HCT116 (cell line): ENCODE measurements at regions not wholly inside any gene's neighbourhood (a gene's known extent, or its start where the extent isn't known, plus 50 kb on each side); places are given as distances from the start of the nearest gene placed in this dataset.

ENCODE experiments used
- ATAC-seq: fragments of 200-7000 bp; cut with Tn5 transposase; 2 replicates; pipeline ENCODE4 v1.9.1; 2020; ENCODE audit warnings: mild to moderate bottlenecking, moderate library complexity
- BruUV-seq: library from RNA; stranded (reverse); fragments of 400-500 nt; replicated peaks from 2 replicates; lab custom pipeline; 2021; lab: Mats Ljungman, UMichigan
- CTCF ChIA-PET: fragments of 300-600 bp; sonication (Branson Sonifier 250); formaldehyde crosslinking; loops from one replicate; lab custom pipeline; 2021; ENCODE audit warnings: antibody characterized with exemption; lab: Charles Lee
- POLR2A ChIA-PET: fragments of 300-600, 350-600 bp; sonication (Branson Sonifier 250); formaldehyde crosslinking; loops from one replicate; lab custom pipeline; 2021; ENCODE audit warnings: antibody characterized with exemption; lab: Charles Lee
- RAD21 ChIA-PET, 2 experiments: fragments of 300-600 bp; sonication (Branson Sonifier 250); formaldehyde crosslinking; loops; one replicate each; lab custom pipeline; 2023; ENCODE audit warnings: low total read pairs in 2 of 2; ENCODE audit not compliant: uncharacterized antibody in 2 of 2, unreplicated experiment in 2 of 2, low non-redundant PET in 1 of 2; lab: Charles Lee
- DNase-seq: peaks from one replicate; pipeline ENCODE4 v3.0.0-alpha.2; 2010; ENCODE audit warnings: low read depth, low spot score
- H2AFZ ChIP-seq: fragments of 200-600 bp; shearing (Covaris generic), sonication (generic); 2 replicates; pipeline ENCODE4 v1.6.1; 2017; ENCODE audit warnings: low read depth, mixed run types, mixed read lengths, antibody characterized with exemption, low read length; ENCODE audit not compliant: poor library complexity, severe bottlenecking
- H3K27ac ChIP-seq: 2 replicates; pipeline ENCODE4 v1.5.1; 2012; ENCODE audit warnings: low read depth, low read length
- H3K27me3 ChIP-seq: fragments of 200-600 bp; sonication (generic); 2 replicates; pipeline ENCODE4 v1.6.1; 2016; ENCODE audit warnings: mixed run types, low read length, mixed read lengths; ENCODE audit not compliant: insufficient read depth
- H3K36me3 ChIP-seq, 2 experiments: fragments of 200-500 bp in 1 of 2; fragments of 200-600 bp in 1 of 2; sonication (Bioruptor generic) in 1 of 2; sonication (generic) in 1 of 2; 2 replicates each; pipeline versions ENCODE4 v1.5.1 to v1.6.1; 2014 to 2016; ENCODE audit warnings: low read length in 2 of 2, inconsistent platforms in 1 of 2, mixed read lengths in 1 of 2, mixed run types in 1 of 2; ENCODE audit not compliant: insufficient read depth in 2 of 2, control insufficient read depth in 1 of 2
- H3K4me1 ChIP-seq, 2 experiments: fragments of 200-600 bp in 1 of 2; sonication (generic) in 1 of 2; 2 replicates each; pipeline versions ENCODE4 v1.5.1 to v1.6.1; 2012 to 2017; ENCODE audit warnings: low read length in 2 of 2, inconsistent platforms in 1 of 2, mild to moderate bottlenecking in 1 of 2, mixed read lengths in 1 of 2, mixed run types in 1 of 2, moderate library complexity in 1 of 2; ENCODE audit not compliant: insufficient read depth in 2 of 2, control insufficient read depth in 1 of 2
- H3K4me2 ChIP-seq: fragments of 200-600 bp; sonication (generic); 2 replicates; pipeline ENCODE4 v1.6.1; 2017; ENCODE audit warnings: mixed run types, low read length, mixed read lengths
- H3K4me3 ChIP-seq, 2 experiments: fragments of 200-600 bp in 1 of 2; sonication (generic) in 1 of 2; replicated peaks in 1 of 2; 2 replicates each; pipeline ENCODE4 v1.5.1; 2011 to 2016; ENCODE audit warnings: low read length in 2 of 2, control low read depth in 1 of 2, low read depth in 1 of 2, mild to moderate bottlenecking in 1 of 2, mixed read lengths in 1 of 2, mixed run types in 1 of 2
- H3K79me2 ChIP-seq: fragments of 200-600 bp; sonication (generic); 2 replicates; pipeline ENCODE4 v1.6.1; 2017; ENCODE audit warnings: mild to moderate bottlenecking, mixed run types, low read length, moderate library complexity, mixed read lengths; ENCODE audit not compliant: insufficient read depth
- H3K9ac ChIP-seq: fragments of 200-600 bp; sonication (generic); 2 replicates; pipeline ENCODE4 v1.6.1; 2016; ENCODE audit warnings: low read length, mixed read lengths
- H3K9me2 ChIP-seq: fragments of 200-600 bp; sonication (generic), shearing (Covaris generic); 2 replicates; pipeline ENCODE4 v1.6.1; 2017; ENCODE audit warnings: mixed run types, mild to moderate bottlenecking, moderate library complexity; ENCODE audit not compliant: insufficient read depth
- H3K9me3 ChIP-seq, 2 experiments: fragments of 200-500 bp in 1 of 2; fragments of 200-600 bp in 1 of 2; sonication (Bioruptor generic) in 1 of 2; sonication (generic) in 1 of 2; 2 replicates each; pipeline ENCODE4 v1.6.1; 2014 to 2017; ENCODE audit warnings: low read length in 2 of 2, mixed read lengths in 2 of 2, inconsistent platforms in 1 of 2, low read depth in 1 of 2, mild to moderate bottlenecking in 1 of 2, mixed run types in 1 of 2, moderate library complexity in 1 of 2; ENCODE audit not compliant: control insufficient read depth in 1 of 2, insufficient read depth in 1 of 2
- H4K20me1 ChIP-seq: fragments of 200-600 bp; sonication (generic), shearing (Covaris generic); 2 replicates; pipeline ENCODE4 v1.6.1; 2017; ENCODE audit warnings: mixed run types, mild to moderate bottlenecking, moderate library complexity; ENCODE audit not compliant: insufficient read depth
- CBX3 ChIP-seq: IDR thresholded peaks from 2 replicates; pipeline ENCODE4 v1.6.1; 2012; ENCODE audit warnings: low read depth
- CEBPB ChIP-seq: IDR thresholded peaks from 2 replicates; pipeline ENCODE4 v1.6.1; 2012; ENCODE audit warnings: low read depth
- EGR1 ChIP-seq: IDR thresholded peaks from 2 replicates; pipeline ENCODE4 v1.6.1; 2012; ENCODE audit warnings: low read depth
- EZH2 ChIP-seq: fragments of 200-600 bp; sonication (generic); IDR thresholded peaks from 2 replicates; pipeline ENCODE4 v1.6.1; 2017; ENCODE audit warnings: antibody characterized with exemption, mixed run types
- FOSL1 ChIP-seq: IDR thresholded peaks from 2 replicates; pipeline ENCODE4 v1.6.1; 2012; ENCODE audit warnings: low read depth
- JUND ChIP-seq: IDR thresholded peaks from 2 replicates; pipeline ENCODE4 v1.6.1; 2012
- POLR2AphosphoS5 ChIP-seq: IDR thresholded peaks from 2 replicates; pipeline ENCODE4 v1.6.1; 2011; ENCODE audit warnings: mild to moderate bottlenecking, low read depth, low read length, moderate library complexity
- RAD21 ChIP-seq: IDR thresholded peaks from 2 replicates; pipeline ENCODE4 v1.6.1; 2012; ENCODE audit warnings: low read depth, mild to moderate bottlenecking
- SIN3A ChIP-seq: IDR thresholded peaks from 2 replicates; pipeline ENCODE4 v1.6.1; 2012; ENCODE audit warnings: low read depth
- SP1 ChIP-seq: IDR thresholded peaks from 2 replicates; pipeline ENCODE4 v1.6.1; 2012; ENCODE audit warnings: low read depth
- TCF7L2 ChIP-seq: IDR thresholded peaks from 2 replicates; pipeline ENCODE4 v1.7.0; 2011; ENCODE audit warnings: borderline replicate concordance, inconsistent platforms; ENCODE audit not compliant: insufficient read depth, insufficient read length; ENCODE audit errors: extremely low read depth
- YY1 ChIP-seq: IDR thresholded peaks from 2 replicates; pipeline ENCODE4 v1.6.1; 2011; ENCODE audit warnings: low read length, low read depth, moderate library complexity, mild to moderate bottlenecking; ENCODE audit not compliant: insufficient replicate concordance; ENCODE audit errors: extremely low read depth
- ZFX ChIP-seq: fragments of 450-650 bp; IDR thresholded peaks from 2 replicates; pipeline ENCODE4 v1.6.1; 2017
- ZNF274 ChIP-seq: fragments of 200-500 bp; sonication (Bioruptor generic); IDR thresholded peaks from 2 replicates; pipeline ENCODE4 v1.6.1; 2014; ENCODE audit warnings: mild to moderate bottlenecking, low read depth, low read length, inconsistent platforms
- intact Hi-C: fragments of 100-400 bp; cut with micrococcal nuclease; formaldehyde crosslinking; loops from 2 replicates; pipeline ENCODE4 v1.10.0; 2022
- TF ChIP-seq, protein P1 (sequence below): IDR thresholded peaks from 2 replicates; pipeline ENCODE4 v1.6.1; 2012
- TF ChIP-seq, protein P2 (sequence below): IDR thresholded peaks from 2 replicates; pipeline ENCODE4 v1.6.1; 2012
- TF ChIP-seq, protein P3 (sequence below): IDR thresholded peaks from 2 replicates; pipeline ENCODE4 v1.6.1; 2012; ENCODE audit warnings: low read depth
- TF ChIP-seq, protein P4 (sequence below), 3 experiments: fragments of 200-600 bp in 1 of 3; sonication (generic) in 1 of 3; IDR thresholded peaks in 2 of 3; conservative IDR thresholded peaks in 1 of 3; 2 replicates each; pipeline ENCODE4 v1.5.1; 2012 to 2017; ENCODE audit warnings: low read depth in 2 of 3, low read length in 2 of 3, antibody characterized with exemption in 1 of 3, borderline replicate concordance in 1 of 3, control low read depth in 1 of 3, mild to moderate bottlenecking in 1 of 3, mixed read lengths in 1 of 3, mixed run types in 1 of 3, moderate library complexity in 1 of 3; ENCODE audit not compliant: insufficient read depth in 1 of 3

DNA sequence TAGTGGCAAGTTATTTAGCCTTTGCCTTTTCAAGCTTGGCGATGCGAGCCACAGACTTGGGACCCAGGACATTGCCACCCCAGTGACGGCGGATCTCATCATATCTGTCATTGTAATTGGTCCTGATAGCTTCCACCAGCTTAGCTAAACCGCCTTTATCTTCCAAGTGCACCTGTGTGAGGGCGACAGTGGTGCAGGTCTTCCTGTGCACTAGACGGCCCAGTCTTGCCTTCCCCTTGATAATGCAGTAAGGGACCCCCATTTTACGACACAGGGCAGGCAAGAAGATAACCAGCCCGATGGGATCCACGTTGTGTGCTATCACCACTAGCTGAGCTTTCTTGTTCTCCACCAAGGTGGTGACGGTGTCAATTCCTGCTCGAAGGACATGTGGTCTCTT, 99.6 kb upstream of the ITGB1 start (continued):
- TF ChIP-seq FOSL1 (no peak), SIN3A (no peak), CEBPB (no peak)

DNA sequence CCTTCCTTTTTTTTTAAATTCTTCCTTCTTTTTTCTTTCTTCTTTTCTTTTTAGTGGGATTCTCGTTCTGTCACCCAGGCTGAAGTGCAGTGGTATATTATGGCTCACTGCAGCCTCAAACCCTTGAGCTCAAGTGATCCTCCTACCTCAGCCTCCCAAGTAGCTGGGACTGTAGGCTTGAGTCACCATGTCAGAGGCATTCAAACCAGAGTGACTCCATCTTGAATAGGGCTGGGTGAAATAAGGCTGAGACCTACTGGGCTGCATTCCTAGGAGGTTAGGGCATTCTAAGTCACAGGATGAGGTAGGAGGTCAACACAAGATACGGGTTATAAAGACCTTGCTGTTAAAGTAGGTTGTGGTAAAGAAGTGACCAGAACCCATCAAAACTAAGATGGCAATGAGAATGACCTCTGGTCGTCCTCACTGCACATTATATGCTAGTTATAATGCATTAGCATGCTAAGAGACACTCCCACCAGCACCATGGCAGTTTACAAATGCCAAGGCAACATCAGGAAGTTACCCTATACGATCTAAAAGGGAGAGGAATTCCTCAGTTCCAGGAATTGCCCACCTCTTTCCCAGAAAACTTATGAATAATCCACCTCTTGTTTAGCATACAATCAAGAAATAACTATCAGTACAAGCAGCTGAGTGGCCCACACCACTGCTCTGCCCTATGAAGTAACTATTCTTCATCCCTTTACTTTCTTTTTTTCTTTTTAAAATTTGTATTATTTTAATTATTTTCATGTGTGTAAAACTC, 99.0 kb upstream of the ITGB1 start:
- CTCF ChIA-PET = no interaction called here
- Histone ChIP-seq H3K9me2 (no peaks in the 10 kb centered on the region), H3K36me3 (no peaks in the 10 kb centered on the region), H3K4me2 (no peak overlapping the region), H3K27ac (no peak overlapping the region), H2AFZ (no peak overlapping the region), H4K20me1 (no peaks in the 10 kb centered on the region), H3K79me2 (no peaks in the 10 kb centered on the region), H3K9ac (no peak overlapping the region), H3K4me3 (no peak overlapping the region), H3K27me3 (no peaks in the 10 kb centered on the region), H3K9me3 (no peaks in the 10 kb centered on the region), H3K4me1 (no peaks in the 10 kb centered on the region)
- intact Hi-C loops = no loop called here
- POLR2A ChIA-PET = no interaction called here
- RAD21 ChIA-PET = no interaction called here
- BruUV-seq = no TSS peak
- DNase-seq (no peak), ATAC-seq (no peak)
- TF ChIP-seq ZFX (no peak), JUND (no peak), TCF7L2 (no peak), ZNF274 (no peak), EZH2 (no peak), EGR1 (no peak), CBX3 (no peak), FOSL1 (no peak), CEBPB (no peak), RAD21 (no peak), YY1 (no peak), SP1 (no peak), SIN3A (no peak), POLR2AphosphoS5 (no peak)
- TF ChIP-seq, protein P1, sequence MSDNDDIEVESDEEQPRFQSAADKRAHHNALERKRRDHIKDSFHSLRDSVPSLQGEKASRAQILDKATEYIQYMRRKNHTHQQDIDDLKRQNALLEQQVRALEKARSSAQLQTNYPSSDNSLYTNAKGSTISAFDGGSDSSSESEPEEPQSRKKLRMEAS = no peak
- TF ChIP-seq, protein P2, sequence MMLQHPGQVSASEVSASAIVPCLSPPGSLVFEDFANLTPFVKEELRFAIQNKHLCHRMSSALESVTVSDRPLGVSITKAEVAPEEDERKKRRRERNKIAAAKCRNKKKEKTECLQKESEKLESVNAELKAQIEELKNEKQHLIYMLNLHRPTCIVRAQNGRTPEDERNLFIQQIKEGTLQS = no peak
- TF ChIP-seq, protein P3, sequence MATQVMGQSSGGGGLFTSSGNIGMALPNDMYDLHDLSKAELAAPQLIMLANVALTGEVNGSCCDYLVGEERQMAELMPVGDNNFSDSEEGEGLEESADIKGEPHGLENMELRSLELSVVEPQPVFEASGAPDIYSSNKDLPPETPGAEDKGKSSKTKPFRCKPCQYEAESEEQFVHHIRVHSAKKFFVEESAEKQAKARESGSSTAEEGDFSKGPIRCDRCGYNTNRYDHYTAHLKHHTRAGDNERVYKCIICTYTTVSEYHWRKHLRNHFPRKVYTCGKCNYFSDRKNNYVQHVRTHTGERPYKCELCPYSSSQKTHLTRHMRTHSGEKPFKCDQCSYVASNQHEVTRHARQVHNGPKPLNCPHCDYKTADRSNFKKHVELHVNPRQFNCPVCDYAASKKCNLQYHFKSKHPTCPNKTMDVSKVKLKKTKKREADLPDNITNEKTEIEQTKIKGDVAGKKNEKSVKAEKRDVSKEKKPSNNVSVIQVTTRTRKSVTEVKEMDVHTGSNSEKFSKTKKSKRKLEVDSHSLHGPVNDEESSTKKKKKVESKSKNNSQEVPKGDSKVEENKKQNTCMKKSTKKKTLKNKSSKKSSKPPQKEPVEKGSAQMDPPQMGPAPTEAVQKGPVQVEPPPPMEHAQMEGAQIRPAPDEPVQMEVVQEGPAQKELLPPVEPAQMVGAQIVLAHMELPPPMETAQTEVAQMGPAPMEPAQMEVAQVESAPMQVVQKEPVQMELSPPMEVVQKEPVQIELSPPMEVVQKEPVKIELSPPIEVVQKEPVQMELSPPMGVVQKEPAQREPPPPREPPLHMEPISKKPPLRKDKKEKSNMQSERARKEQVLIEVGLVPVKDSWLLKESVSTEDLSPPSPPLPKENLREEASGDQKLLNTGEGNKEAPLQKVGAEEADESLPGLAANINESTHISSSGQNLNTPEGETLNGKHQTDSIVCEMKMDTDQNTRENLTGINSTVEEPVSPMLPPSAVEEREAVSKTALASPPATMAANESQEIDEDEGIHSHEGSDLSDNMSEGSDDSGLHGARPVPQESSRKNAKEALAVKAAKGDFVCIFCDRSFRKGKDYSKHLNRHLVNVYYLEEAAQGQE = no peak
- TF ChIP-seq, protein P4, sequence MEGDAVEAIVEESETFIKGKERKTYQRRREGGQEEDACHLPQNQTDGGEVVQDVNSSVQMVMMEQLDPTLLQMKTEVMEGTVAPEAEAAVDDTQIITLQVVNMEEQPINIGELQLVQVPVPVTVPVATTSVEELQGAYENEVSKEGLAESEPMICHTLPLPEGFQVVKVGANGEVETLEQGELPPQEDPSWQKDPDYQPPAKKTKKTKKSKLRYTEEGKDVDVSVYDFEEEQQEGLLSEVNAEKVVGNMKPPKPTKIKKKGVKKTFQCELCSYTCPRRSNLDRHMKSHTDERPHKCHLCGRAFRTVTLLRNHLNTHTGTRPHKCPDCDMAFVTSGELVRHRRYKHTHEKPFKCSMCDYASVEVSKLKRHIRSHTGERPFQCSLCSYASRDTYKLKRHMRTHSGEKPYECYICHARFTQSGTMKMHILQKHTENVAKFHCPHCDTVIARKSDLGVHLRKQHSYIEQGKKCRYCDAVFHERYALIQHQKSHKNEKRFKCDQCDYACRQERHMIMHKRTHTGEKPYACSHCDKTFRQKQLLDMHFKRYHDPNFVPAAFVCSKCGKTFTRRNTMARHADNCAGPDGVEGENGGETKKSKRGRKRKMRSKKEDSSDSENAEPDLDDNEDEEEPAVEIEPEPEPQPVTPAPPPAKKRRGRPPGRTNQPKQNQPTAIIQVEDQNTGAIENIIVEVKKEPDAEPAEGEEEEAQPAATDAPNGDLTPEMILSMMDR (IDR thresholded peaks at IDR 0.05 in 2 of 3, conservative IDR thresholded peaks at IDR 0.05 in 1 of 3; ENCODE audit: borderline replicate concordance in 1 of 3, insufficient read depth in 1 of 3, low read depth in 2 of 3, low read length in 2 of 3) = no peak
